Sigmoid colon (tissue), 6 donors: ENCODE measurements at regions not wholly inside any gene's neighbourhood (a gene's known extent, or its start where the extent isn't known, plus 50 kb on each side); places are given as distances from the start of the nearest gene placed in this dataset.

Source experiments
- DNase-seq: peaks from one replicate; pipeline ENCODE4 v3.0.0-alpha.2; 2019
- H3K27ac ChIP-seq, 4 donors: fragments of 200-600 bp; sonication (generic); one replicate each; pipeline ENCODE4 v1.5.1; 2016 to 2019; ENCODE audit warnings: mild to moderate bottlenecking in 1 of 4
- H3K27me3 ChIP-seq, 3 donors: fragments of 200-600 bp; sonication (generic); one replicate each; pipeline ENCODE4 v1.5.1; 2019; ENCODE audit warnings: mild to moderate bottlenecking in 1 of 3
- H3K36me3 ChIP-seq, 4 donors: fragments of 200-600 bp; sonication (generic); one replicate each; pipeline ENCODE4 v1.5.1; 2016 to 2019
- H3K4me1 ChIP-seq, 4 donors: fragments of 200-600 bp; sonication (generic); one replicate each; pipeline ENCODE4 v1.5.1; 2017 to 2019
- H3K4me3 ChIP-seq, 4 donors: fragments of 200-600 bp; sonication (generic); one replicate each; pipeline ENCODE4 v1.5.1; 2017 to 2019; ENCODE audit warnings: mild to moderate bottlenecking in 2 of 4, moderate library complexity in 1 of 4
- H3K9me3 ChIP-seq, 4 donors: fragments of 200-600 bp in 3 of 4; sonication (generic) in 3 of 4; one replicate each; pipeline versions ENCODE4 v1.5.1 to v1.6.1; 2013 to 2019
- EP300 ChIP-seq, 4 donors: sonication (generic); formaldehyde crosslinking; IDR thresholded peaks; one replicate each; pipeline ENCODE4 v1.6.1; 2017; ENCODE audit warnings: antibody characterized with exemption in 4 of 4
- POLR2A ChIP-seq, 2 donors: fragments of 450-650 bp; IDR thresholded peaks; one replicate each; pipeline ENCODE4 v1.6.1; 2016; ENCODE audit warnings: antibody characterized with exemption in 2 of 2, mild to moderate bottlenecking in 2 of 2, moderate library complexity in 2 of 2
- POLR2AphosphoS5 ChIP-seq, 4 donors: sonication (generic); formaldehyde crosslinking; IDR thresholded peaks; one replicate each; pipeline ENCODE4 v1.6.1; 2017; ENCODE audit warnings: antibody characterized with exemption in 4 of 4
- WGBS, 2 donors: extraction: QIAGEN DNeasy Blood & Tissue Kit; methylation state at CpG; one replicate each; pipeline ENCODE4 v1.1.7; 2013; 5-methylcytosine and 5-hydroxymethylcytosine counted together
- intact Hi-C: fragments of 100-400 bp; cut with DNase I; formaldehyde crosslinking; loops from one replicate; pipeline ENCODE4 v1.15.1; 2023
- TF ChIP-seq, protein P1 (sequence below), 4 experiments: fragments of 450-650 bp in 3 of 4; fragments of 200-600 bp in 1 of 4; IDR thresholded peaks; one replicate each; pipeline ENCODE4 v1.5.1; 2016 to 2019; ENCODE audit warnings: antibody characterized with exemption in 4 of 4, mild to moderate bottlenecking in 3 of 4, moderate library complexity in 2 of 4
- donor health status: healthy with polysubstance abuse.
- donor health status: healthy.

DNA sequence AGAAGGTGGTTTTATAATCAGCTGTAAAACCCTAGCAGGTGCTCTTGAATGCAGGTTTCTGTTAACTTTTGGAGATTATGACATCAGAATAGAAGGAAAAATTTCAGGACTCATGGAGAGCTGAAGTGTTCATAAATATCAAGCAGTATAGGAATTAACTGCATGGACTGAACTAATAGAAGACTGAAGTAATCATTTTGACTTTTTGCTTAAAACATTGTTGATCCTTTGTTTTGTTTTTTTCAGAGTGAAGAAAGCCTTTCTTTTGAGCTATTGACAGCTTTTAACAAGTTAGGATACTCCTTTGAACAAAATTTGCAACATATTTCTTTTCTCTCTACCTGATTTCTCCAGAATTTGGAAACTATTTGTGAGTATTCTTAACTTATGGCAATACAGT lies 70.6 kb upstream of the DAZL start:
- Histone ChIP-seq H3K27me3 (no peaks in the 10 kb centered on the region), H3K4me3 (no peak overlapping the region), H3K9me3 (no peaks in the 10 kb centered on the region), H3K4me1 (no peaks in the 10 kb centered on the region), H3K36me3 (no peaks in the 10 kb centered on the region), H3K27ac (no peak overlapping the region)
- no peak for DNase-seq
- TF ChIP-seq, protein P1, sequence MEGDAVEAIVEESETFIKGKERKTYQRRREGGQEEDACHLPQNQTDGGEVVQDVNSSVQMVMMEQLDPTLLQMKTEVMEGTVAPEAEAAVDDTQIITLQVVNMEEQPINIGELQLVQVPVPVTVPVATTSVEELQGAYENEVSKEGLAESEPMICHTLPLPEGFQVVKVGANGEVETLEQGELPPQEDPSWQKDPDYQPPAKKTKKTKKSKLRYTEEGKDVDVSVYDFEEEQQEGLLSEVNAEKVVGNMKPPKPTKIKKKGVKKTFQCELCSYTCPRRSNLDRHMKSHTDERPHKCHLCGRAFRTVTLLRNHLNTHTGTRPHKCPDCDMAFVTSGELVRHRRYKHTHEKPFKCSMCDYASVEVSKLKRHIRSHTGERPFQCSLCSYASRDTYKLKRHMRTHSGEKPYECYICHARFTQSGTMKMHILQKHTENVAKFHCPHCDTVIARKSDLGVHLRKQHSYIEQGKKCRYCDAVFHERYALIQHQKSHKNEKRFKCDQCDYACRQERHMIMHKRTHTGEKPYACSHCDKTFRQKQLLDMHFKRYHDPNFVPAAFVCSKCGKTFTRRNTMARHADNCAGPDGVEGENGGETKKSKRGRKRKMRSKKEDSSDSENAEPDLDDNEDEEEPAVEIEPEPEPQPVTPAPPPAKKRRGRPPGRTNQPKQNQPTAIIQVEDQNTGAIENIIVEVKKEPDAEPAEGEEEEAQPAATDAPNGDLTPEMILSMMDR (IDR thresholded peaks at IDR 0.05): no peak
- TF ChIP-seq EP300 (IDR thresholded peaks at IDR 0.05) (no peak), POLR2AphosphoS5 (IDR thresholded peaks at IDR 0.05) (no peak), POLR2A (IDR thresholded peaks at IDR 0.05) (no peak)
- intact Hi-C loops: no loop called here

DNA sequence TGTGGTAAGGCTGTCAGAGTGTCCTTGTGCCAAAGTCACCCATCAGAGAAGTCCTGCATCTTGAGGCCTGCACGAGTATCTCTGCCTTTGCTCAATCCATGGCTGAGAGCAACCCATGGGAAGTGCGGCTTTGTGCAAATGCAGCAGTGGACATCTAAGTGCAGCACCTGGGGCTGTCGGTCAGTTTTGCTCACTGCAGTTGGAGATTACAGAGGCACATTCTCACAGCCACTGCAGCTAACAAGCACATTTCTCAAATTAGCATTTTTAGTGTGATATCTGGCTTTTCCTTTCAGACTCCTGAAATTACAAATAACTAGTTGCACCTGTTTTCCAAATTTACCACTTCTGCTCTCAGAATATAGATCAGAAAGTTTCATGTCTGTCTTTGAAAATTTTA lies 81.5 kb upstream of the DAZL start:
- Histone ChIP-seq H3K9me3 (no peaks in the 10 kb centered on the region), H3K27ac (no peak overlapping the region), H3K27me3 (no peaks in the 10 kb centered on the region), H3K4me3 (no peak overlapping the region), H3K4me1 (no peaks in the 10 kb centered on the region), H3K36me3 (no peaks in the 10 kb centered on the region)
- 91 to 93% methylated on average over 3 of the region's 3 CpGs for WGBS, 2 donors
- no peak for DNase-seq
- TF ChIP-seq EP300 (IDR thresholded peaks at IDR 0.05): no peak
- TF ChIP-seq POLR2A (IDR thresholded peaks at IDR 0.05): no peak
- no peak for TF ChIP-seq POLR2AphosphoS5 (IDR thresholded peaks at IDR 0.05)
- TF ChIP-seq, protein P1 (IDR thresholded peaks at IDR 0.05): no peak
- intact Hi-C loops: no loop called here

DNA sequence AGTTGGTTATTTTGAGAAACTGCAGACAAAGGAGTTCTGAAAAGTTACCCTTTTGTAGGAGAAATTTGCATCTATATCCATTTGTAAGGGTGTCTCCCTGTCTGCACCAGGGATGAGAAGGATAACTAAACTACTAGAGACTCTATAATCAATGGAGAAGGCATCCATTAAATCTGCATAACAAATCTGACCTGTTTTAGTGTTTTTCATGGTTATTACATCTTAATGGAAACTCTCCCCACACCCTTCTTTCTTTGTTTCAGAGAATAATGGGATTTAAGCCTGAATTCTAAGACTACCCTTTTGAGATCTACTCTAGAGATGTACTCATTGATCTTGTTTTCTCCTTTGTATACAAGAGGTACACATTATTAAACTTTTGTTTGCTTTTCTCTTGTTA lies 82.0 kb upstream of the DAZL start:
- no peak overlapping the region for H3K27ac ChIP-seq
- no peaks in the 10 kb centered on the region for H3K9me3 ChIP-seq
- H3K36me3 ChIP-seq: no peaks in the 10 kb centered on the region
- no peak overlapping the region for H3K4me3 ChIP-seq
- TF ChIP-seq EP300 (IDR thresholded peaks at IDR 0.05) (no peak), POLR2AphosphoS5 (IDR thresholded peaks at IDR 0.05) (no peak), POLR2A (IDR thresholded peaks at IDR 0.05) (no peak)
- TF ChIP-seq, protein P1 (IDR thresholded peaks at IDR 0.05): no peak
- no peaks in the 10 kb centered on the region for H3K4me1 ChIP-seq
- no peak for DNase-seq
- no peaks in the 10 kb centered on the region for H3K27me3 ChIP-seq
- intact Hi-C loops: no loop called here

DNA sequence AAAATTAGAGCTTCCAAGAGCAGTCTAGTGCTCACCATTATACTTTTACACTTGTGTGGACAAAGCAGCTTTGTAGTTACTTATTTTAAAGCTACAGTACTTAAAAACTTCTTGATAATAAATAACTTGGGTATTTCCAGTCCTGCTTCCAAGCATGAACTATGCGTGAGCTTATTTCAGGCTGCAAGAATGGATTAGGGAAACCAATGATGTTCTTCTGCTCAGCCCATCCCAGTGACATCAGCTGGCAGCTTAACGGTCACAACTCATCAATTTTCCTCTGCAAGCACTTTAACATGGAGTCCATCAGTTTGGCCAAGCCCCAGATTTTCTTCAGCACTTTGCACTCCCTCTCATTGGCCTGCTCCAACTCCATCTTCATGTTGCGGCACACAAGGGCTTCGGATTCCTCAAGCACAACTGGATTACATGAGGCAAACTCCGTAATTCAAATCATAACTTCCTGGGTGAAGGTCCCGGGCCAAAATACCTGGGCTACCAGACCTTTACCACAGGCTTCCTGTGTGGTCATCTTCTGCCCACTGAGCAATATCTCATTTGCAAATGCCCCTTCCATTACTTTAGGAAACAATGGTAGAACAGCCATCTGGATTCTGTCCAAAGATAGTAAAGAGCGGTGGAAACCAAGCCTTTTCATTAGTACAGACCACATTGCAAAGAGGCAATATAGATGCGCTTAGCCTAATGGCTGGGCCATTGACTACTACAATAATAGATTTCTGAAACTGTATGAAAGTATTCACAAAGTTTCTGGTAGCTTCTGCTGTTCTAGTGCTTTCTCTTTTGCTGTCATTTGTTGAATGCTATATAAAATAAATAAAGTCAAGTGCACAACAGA lies 87.5 kb upstream of the DAZL start:
- no peaks in the 10 kb centered on the region for H3K4me1 ChIP-seq
- H3K9me3 ChIP-seq: no peaks in the 10 kb centered on the region
- no peak overlapping the region for H3K27ac ChIP-seq
- 80 to 86% methylated on average over 8 of the region's 8 CpGs for WGBS, 2 donors
- no peak for DNase-seq
- H3K27me3 ChIP-seq: no peaks in the 10 kb centered on the region
- no peak overlapping the region for H3K4me3 ChIP-seq
- intact Hi-C loops: no loop called here
- H3K36me3 ChIP-seq: no peaks in the 10 kb centered on the region
- TF ChIP-seq POLR2AphosphoS5 (IDR thresholded peaks at IDR 0.05): no peak
- TF ChIP-seq, protein P1 (IDR thresholded peaks at IDR 0.05): no peak
- no peak for TF ChIP-seq EP300 (IDR thresholded peaks at IDR 0.05)
- TF ChIP-seq POLR2A (IDR thresholded peaks at IDR 0.05): no peak

DNA sequence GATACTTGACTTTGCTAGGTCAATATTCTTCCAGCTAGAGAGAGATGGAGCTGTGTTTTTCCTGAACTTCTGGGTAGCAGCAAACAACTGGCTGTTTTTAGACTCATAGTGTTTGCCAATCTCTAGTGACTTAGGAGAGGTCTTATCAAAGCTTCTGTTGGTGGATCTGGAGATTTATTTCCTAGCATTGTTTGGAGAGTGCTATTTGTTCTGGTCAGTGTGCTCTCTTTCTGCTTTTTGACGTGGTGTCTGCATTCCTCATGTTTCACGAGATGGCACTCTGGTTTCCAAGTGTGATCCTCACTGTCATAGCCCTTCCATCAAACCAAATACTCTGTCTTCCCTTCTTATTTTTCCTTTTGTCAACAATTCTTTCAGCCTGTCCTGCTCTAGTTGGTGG lies 88.6 kb upstream of the DAZL start:
- TF ChIP-seq POLR2A (IDR thresholded peaks at IDR 0.05) (no peak), EP300 (IDR thresholded peaks at IDR 0.05) (no peak), POLR2AphosphoS5 (IDR thresholded peaks at IDR 0.05) (no peak)
- TF ChIP-seq, protein P1 (IDR thresholded peaks at IDR 0.05): no peak
- no peaks in the 10 kb centered on the region for H3K4me1 ChIP-seq
- no peak overlapping the region for H3K4me3 ChIP-seq
- intact Hi-C loops: no loop called here
- no peaks in the 10 kb centered on the region for H3K27me3 ChIP-seq
- H3K27ac ChIP-seq: no peak overlapping the region
- no peaks in the 10 kb centered on the region for H3K9me3 ChIP-seq
- 75 to 81% methylated on average over 2 of the region's 2 CpGs for WGBS, 2 donors
- no peaks in the 10 kb centered on the region for H3K36me3 ChIP-seq
- no peak for DNase-seq
